LHCN-M2 (cell line): ENCODE measurements at regions not wholly inside any gene's neighbourhood (a gene's known extent, or its start where the extent isn't known, plus 50 kb on each side); places are given as distances from the start of the nearest gene placed in this dataset.
A peak's percentile ranks its signal among the peaks of the same experiment; 100 is the strongest.

Experiments
- DNase-seq: peaks from one replicate; pipeline ENCODE4 v3.0.0-alpha.2; 2012; ENCODE audit warnings: low read depth

DNA sequence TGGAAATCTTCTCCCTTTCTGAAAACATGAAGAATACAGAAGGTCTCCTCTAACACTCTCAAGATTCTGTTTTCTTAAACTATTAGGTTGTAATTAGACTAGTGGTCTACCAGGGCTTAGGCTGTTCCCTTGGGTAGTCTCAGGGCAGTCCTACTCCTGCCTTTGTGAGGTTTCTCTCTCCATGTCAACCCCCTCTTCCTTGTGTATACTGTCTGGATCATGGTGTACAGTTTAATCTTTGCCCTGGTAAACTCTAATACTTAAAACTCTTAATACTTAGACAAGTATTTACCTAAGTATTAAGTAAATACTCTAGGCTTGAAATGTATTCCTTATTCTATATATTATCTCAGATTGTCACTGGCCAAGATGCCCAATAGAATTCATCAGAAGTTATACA, 480.3 kb upstream of the TNP1 start:
- DNase-seq: no peak

DNA sequence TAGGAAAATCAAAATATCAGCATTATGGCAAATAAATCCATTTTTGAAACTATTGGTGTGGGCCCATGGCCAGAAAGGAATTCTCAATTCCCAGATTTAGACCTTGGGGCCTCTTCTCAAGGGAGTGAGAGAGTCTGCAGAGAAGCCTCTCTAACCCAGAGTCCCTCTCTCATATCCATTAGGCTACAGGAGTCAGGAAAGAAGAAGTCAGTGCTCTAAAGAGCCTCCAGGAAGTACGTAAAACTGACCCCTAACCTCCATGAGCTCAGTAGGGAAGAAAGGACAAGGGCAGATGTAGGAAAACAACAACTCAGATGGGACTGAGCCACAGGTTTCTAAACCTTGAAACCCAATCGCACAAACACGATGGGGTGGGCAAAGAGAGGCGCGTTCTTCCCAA, 479.9 kb upstream of the TNP1 start:
- no peak for DNase-seq

DNA sequence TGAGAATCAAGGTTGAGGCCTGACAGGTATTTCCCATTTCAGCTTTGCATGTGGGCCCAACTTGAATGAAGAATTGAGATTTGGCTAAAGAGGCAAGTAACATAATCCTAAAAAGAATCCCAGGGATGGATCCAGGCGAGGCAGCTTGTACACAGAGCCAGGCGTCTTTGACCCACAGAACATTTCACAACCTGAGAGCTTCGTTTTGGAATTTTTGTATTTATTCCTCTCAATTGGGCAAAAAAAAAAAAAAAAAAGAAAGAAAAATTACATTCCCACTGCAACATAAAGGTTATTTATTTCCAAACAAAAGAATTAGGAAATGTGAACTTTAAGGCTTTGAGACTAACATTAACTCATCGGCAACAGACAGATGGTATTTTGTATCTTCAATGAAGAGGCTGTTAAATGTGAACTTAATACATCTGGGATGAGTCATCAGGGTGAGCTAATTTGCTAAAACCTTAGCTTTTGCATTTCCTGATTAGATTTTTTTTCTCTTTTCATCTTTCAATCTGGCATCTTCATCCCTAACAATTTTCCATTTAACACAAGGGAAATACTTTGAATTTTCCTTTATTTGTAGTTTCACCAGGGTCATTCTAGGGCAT, 478.5 kb upstream of the TNP1 start:
- DNase-seq: peak; percentile 83

DNA sequence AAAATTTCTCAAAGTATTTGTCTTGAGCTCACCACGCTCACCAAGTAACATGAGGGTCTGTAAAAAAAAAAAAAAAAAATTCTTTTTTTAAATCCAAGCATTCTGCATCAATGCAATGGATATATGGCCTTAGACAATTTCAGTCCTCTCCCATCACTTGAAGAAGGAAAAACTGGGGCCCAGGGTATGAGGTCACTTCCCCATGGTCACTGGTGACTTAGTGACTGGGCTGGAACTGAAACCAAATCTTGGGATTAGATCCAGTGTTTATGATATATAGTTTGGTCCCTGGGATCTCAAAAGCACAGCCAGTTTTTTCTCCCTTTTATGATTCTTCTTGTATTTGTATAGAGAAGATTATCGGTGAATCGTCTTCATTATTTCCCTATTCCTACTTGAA, 477.9 kb upstream of the TNP1 start:
- DNase-seq: no peak

DNA sequence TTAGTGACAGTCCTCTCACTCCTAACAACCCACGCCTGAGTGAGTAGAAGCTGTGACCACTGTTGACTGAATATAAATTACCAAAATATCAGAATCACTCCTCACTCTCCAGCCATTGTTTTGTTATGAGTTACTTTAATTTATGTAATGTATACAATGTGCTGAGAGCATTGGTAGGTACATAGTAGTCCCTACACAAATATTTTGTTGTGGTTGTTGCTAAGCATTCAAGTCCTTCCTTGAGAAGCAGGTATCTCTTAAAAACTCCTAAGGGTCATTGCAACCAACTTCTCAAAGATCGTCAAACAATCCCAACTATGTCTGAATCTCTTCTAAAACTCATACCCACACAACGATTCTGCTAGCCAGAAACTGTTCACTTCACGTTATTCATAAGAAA, 476.8 kb upstream of the TNP1 start:
- no peak for DNase-seq

DNA sequence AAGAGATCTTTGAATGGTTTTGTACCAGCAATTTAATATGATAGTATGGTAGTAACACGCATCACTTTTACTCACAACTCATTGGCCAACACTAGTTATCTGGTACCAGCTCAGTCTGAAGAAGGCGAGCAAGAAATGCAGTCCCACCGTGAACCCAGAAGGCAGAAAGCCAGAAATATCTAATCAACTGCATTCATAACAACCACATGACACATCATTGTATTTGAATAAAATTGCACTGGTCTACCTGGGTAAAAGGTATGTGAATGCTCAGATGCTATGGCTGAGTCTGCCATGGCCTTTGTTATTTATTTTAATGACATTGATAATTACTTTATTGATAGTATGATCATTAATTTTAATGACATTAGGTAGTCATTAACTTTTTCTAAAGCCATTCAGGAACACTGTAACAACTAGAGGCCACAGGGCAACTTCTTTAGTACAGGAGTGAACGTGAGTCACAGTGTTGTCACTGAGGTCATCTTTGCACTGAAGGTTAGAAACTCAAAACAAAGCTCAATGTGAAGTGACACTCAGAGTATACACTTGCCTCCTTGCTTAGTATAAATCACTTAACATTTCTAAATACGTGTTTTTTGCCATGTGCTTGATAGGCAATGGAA, 475.6 kb upstream of the TNP1 start:
- DNase-seq: no peak

DNA sequence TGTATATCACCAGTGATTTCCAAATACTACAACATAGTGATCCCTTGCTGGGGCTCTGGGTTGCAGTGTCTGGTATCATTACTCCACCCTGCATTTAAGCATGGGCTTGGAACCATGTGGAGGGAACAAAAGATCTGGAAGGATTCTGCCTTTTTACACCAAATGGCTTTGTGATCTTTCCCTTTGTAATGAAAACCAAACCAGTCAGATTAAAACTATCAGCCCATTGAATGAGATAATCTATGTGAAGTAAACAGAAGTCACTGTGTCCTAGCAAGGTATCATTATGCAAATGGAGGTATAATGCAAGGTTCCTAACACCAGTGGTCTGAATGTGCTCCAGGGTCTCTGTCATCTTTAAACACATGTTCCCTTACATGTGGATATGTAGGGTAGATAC, 474.7 kb upstream of the TNP1 start:
- no peak for DNase-seq

DNA sequence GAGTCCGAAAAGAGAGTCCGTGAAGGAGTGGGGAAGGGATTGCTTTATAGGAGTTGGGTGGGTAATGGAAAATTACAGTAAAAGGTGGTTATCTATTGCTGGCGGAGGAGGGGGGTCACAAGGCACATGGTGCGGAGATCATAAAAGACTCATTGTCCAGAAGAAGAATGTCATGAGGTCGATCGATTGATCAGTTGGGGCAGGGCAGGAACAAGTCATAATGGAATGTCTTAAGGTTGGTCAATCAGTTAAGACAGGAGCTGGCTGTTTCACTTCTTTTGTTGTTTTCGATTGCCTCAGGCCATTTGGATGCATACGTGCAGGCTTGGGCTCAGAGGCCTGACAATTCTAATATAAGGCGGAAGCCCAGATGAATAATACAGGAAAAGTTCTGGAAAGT, 473.0 kb upstream of the TNP1 start:
- no peak for DNase-seq

DNA sequence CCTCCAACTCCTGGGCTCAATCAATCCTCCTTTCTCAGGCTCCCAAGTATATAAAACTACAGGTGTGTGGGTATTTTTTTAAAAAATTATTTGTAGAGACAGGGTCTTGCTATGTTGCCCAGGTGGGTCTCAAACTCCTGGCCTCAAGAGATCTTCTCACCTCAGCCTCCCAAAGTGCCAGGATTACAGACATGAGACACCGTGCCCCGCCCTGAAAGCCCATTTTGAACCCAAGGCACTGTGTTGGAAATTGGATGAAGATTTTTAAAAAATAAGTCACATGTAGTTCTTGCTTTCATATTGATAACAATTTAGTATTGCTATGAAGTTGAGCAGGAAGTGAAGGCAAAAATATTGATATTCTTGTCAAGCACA, 472.5 kb upstream of the TNP1 start:
- no peak for DNase-seq

DNA sequence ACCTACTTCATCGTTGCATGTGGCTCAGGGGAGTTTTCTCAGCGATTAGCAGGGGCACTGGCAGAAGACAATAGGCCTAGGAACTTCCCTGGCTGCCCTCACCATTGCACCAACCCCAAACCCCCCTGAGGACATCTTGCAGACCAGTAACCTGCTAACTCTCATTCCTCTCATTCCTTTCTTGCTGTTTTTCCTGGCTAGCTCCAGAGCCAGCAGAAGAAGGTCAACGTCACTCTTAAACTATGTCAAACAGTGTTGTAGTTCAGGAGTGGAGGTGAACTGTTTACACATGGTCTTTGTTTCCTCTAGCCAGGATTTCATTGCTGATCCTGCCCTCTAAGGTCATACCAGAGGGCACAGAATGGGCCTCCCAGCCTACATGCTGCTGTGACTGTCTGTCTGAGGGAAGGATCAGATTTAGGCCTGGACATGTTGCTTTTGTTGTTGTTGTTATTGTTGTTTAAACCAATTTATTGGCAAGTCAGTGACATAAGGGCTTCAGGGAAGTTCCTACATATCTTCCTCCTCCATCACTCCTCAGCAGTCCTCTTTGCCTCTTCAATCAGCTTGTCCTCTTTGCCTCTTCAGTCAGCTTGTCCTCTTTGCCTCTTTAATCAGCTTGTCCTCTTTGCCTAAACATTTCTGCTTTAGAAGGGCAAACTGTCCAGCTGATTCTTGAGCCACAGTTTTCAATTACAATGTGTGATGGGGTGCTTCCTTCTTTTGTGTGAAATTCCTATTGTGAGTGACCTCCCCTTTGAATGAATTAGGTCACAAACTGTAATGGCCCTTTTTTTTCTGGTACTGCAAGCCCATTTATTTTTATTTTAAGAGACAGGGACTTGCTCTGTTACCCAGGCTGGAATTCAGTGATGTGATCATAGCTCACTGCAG, 471.9 kb upstream of the TNP1 start:
- DNase-seq: peak; percentile 63

DNA sequence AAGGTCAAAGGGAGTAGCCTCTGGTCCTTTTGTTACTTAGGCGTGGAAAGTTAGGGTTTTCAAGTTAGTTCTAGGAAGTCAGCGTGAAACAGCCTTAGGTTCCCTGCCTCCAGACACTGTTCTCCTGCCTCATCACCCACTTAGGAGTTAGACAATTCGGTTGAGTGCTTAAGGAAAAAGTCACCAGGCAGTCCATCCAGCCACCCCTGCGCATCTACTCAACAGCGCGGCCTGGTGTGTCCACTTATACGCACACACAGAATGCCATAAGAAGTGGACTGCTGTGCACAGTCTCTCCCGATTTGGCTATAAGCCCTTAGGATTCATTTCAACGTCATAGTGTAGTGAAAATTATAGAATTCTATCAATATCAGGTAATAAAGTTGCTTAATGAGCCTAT, 470.8 kb upstream of the TNP1 start:
- DNase-seq: no peak

DNA sequence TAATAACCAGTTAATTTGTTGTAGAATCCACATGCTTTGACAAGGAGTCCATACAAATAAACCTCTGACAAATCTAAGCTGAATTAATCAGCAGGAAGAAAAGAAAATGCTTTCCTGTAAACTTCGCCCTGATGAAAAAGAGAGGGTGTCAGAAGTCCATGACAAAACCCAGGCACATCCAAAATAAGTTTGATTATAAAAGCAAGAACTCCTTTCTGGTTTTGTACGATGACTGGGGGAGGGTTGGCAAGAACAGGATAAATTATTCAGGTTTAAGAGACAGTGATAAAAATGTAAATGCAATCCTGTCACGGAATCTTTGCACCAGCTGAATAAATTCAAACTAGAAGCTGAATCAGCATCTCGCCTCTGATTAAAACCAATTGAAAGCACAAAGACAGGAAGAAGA, 469.2 kb upstream of the TNP1 start:
- DNase-seq: peak; percentile 59

DNA sequence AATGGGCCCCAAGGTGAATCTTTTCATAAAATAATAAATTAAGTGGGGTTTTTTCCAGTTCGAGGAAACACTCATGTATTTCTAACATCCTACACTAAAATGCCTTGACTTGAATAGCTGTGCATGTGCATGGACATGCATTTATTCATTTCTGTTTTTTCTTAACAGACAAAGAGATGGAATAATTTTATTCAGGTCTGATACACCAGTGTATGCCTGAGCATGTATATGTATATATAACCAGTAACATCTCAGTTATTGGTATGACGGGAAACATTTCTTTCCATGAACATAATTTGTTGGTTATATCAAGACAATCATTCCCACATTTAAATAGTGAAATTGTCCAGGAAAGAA, 468.7 kb upstream of the TNP1 start:
- DNase-seq: no peak

DNA sequence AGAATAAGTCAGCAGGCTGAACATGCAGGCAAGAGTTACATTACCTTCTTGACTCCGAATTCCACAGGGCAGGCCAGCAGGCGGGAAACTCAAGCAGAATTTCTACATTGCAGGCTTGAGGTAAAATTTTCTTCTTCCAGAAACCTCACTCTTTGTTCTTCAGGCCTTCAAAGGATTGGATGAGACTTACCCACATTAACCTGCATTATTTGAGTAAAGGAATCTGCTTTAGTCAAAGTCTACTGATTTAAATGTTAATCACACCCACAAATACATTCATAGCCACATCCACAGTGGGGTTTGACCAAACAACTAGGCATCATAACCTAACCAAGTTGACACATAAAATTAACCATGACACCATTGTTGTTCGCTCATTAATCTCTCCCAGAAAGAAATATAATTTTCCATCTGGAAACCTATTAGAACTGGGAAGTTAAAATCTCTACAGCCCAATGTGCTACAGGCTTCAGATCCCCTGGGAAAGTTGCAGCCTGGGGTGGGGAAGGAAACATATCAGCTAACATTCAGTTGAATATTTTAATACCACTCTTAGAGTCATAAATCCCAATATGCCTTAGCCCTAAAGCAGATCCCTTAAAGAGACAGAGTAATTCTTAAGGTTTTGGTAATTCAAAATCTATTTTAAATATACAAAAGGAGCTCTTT, 468.2 kb upstream of the TNP1 start:
- DNase-seq: no peak

DNA sequence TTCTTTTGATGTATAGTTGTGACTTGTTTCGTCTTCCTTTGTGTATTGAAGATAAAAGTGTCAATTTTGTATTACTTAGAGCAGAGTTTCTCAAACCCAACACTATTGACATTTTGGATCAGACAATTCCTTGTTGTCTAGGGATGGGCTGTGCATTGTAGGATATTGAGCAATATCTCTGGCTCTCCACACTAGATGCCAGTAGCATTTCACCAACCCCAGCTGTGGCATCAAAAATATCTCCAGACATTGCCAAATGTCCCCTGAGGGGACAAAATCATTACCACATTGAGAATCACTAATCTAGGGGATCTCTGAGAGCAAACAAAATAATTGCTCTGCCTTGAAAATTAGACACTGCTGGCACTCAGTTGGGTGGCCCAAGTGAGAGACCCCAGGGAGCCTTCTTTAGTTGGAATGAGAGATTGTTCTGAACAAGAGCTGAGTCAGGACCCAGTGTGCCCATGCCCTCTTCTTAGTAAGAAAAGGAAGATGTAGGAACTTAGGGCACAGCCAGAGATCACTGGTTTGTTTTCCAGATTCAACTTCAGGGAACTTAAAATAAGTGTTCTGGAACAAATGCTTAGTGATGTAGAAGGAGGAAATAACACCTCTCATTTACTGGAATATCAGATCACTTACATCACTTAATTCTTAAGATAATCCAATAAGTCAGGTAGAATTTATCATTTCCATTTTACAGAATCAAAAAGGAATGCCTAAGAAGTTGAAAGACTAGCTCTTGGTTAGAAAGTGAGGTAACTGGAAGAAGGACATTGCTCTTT, 466.6 kb upstream of the TNP1 start:
- DNase-seq: peak; percentile 41

DNA sequence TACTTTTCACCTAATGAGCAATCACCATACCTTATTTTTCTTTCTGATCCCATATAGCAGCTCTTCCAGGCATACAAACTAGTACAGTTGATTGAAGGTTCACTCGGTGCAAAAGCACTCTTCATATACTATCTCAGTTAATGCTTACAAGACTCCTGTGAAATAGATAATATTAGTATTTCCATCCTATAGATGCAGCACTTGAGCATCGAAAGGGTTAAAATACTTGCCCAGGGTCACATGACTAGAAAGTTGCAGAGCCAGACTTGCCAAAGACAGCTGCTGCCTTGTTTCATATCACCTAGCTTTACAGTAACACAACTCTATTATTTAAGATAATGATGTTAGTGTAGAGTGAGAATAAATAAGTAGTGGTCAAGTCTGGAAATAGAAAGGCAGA, 466.0 kb upstream of the TNP1 start:
- DNase-seq: no peak

DNA sequence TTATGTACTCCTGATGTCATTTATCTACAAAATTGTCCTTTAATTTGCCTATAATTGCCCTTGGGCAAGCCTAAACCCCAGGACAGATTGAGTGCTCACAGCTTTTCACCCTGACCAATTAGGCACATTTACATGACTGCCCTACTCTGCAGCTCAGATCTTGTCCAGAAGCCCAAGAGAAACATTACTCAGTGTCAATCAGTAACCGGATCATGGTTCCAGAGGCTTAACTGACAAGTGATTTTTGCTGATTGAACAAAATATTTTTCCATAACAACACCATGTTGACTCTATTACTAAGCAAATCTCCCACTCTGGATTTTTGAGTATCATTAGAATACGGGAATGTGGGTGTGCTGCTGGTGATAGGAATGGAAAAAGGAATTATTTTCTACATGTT, 465.4 kb upstream of the TNP1 start:
- no peak for DNase-seq

DNA sequence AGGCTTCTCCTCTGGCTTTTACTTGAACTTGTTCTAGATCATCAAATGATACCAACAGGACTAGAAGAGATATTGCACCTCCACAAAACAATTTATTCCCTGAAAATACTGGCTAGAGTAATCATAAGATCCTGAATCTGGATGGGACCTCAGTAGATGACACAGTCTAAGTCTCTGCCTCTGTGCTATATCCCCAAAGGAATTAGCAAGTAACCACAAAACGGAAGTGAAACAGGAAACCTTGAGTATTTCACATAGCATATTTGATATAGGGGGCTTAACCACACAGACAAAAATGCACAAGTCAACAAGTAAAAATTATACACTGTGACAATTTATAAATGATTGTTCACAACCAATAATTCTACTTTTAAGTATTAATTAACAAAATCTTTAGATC, 456.9 kb upstream of the TNP1 start:
- DNase-seq: peak; percentile 61

DNA sequence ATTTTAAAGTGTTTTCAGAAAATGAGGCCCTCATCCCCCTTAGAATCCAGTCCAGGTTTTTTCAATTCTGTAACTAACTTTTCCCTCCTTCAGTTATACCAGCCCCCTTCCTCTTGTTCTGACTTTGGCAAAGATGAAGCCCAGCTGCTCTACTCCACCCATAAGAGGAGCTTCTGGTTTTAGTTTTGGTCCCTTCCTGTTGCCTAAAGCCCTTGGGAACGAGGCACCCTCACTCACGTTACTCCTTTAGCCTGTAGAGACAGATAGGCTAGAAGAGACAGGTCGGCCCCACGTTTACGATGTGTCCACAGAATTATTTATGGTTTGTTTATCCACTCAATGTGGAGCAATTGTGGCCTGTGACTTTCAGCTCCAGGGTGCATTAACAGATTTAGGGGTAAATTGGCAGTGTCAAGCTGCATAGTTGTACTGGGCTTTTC, 454.2 kb upstream of the TNP1 start:
- DNase-seq: no peak

DNA sequence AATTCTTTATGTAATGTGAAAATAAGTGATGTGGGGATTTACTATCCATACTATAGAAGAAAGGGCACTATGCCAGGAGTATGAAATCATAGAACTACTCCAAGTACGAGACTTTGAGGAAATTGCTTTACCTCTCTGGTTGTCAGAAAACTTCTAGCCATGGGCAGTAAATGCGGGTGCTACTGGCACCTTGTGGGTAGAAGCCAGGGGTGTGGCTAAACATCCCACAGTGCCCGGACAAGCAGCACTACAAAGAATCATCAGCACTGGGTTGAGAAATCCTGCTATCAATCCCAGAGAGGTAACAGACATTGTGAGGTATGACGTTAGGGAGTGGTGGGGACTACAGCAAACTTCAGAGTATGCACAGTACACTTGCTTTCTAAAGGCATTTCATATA, 453.5 kb upstream of the TNP1 start:
- DNase-seq: no peak

DNA sequence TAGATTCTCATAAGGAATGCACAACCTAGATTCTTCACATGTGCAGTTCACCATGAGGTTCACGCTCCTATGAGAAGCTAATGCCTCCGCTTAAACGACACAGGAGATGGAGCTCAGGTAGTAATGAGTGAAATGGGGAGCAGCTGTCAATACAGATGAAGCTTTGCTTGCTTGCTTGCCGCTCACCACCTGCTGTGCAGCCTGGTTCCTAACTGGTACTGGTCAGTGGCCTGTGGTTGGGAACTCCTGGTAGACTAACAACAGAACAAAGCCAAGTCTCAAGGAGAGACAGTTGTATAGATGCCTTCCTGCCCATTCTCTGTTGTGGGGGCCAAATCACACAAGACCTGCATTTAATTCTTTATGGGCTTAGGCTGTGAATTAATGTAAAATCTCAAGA, 449.2 kb upstream of the TNP1 start:
- no peak for DNase-seq

DNA sequence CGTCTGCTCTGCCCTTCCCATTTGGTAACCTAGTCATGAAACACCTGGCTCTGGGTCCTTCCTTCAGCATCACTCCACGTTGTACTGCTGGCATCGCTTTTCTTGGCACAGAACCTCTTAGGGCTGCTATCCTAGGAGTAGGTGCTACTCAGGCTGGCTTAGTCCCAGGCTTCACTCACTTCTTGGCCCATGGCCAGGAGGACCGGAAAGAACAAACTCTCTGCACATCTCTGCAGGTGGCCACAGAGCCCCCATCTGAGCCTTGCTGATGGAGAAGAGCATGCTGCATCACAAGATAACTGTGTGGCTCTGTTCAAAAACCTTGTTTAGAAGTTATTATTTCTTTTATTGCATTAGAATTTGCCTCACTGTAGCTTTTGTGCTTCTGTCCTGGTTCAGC, 447.2 kb upstream of the TNP1 start:
- DNase-seq: no peak
